Esophagus muscularis mucosa (tissue), 4 donors: ENCODE measurements at regions not wholly inside any gene's neighbourhood (a gene's known extent, or its start where the extent isn't known, plus 50 kb on each side); places are given as distances from the start of the nearest gene placed in this dataset.
"Not testable (repeated sequence)": the region's sequence is repeated elsewhere in the genome, so short reads cannot be mapped to it uniquely, and the experiment has no call there.

Experiments used
- DNase-seq: peaks from one replicate; pipeline ENCODE4 v3.0.0-alpha.2; 2017; ENCODE audit errors: extremely low spot score
- H3K27ac ChIP-seq, 4 donors: fragments of 200-600 bp; sonication (generic); replicated peaks in 1 of 4; 1 replicate in 3 of 4; 2 replicates in 1 of 4; pipeline ENCODE4 v1.5.1; 2016 to 2019; ENCODE audit warnings: mild to moderate bottlenecking in 1 of 4
- H3K27me3 ChIP-seq, 4 donors: fragments of 200-600 bp; sonication (generic); one replicate each; pipeline versions ENCODE4 v1.5.1 to v1.6.0; 2016 to 2019
- H3K36me3 ChIP-seq, 4 donors: fragments of 200-600 bp; sonication (generic); one replicate each; pipeline ENCODE4 v1.5.1; 2016 to 2019
- H3K4me1 ChIP-seq, 4 donors: fragments of 200-600 bp; sonication (generic); one replicate each; pipeline ENCODE4 v1.5.1; 2016 to 2019
- H3K4me3 ChIP-seq, 4 donors: fragments of 200-600 bp; sonication (generic); 1 replicate in 2 of 4; 2 replicates in 2 of 4; pipeline ENCODE4 v1.5.1; 2016 to 2019; ENCODE audit warnings: mild to moderate bottlenecking in 4 of 4, moderate library complexity in 1 of 4
- H3K9me3 ChIP-seq, 4 donors: fragments of 200-600 bp; sonication (generic); 1 replicate in 3 of 4; 2 replicates in 1 of 4; pipeline ENCODE4 v1.5.1; 2016 to 2019
- EP300 ChIP-seq: sonication (generic); formaldehyde crosslinking; IDR thresholded peaks from one replicate; pipeline ENCODE4 v1.6.1; 2017; ENCODE audit warnings: antibody characterized with exemption
- POLR2A ChIP-seq: fragments of 450-650 bp; IDR thresholded peaks from one replicate; pipeline ENCODE4 v1.6.1; 2017; ENCODE audit warnings: antibody characterized with exemption, moderate library complexity, mild to moderate bottlenecking, low read depth
- POLR2AphosphoS5 ChIP-seq, 2 donors: sonication (generic); formaldehyde crosslinking; IDR thresholded peaks; one replicate each; pipeline ENCODE4 v1.6.1; 2017; ENCODE audit warnings: antibody characterized with exemption in 2 of 2
- WGBS: methylation state at CpG from one replicate; pipeline ENCODE4 v1.1.5; 2018; 5-methylcytosine and 5-hydroxymethylcytosine counted together
- intact Hi-C: fragments of 100-400 bp; cut with DNase I; formaldehyde crosslinking; loops from one replicate; pipeline ENCODE4 v1.15.1; 2023
- TF ChIP-seq, protein P1 (sequence below), 3 experiments: fragments of 200-600 bp in 2 of 3; fragments of 450-650 bp in 1 of 3; sonication (generic) in 2 of 3; IDR thresholded peaks; one replicate each; pipeline ENCODE4 v1.5.1; 2017 to 2019; ENCODE audit warnings: antibody characterized with exemption in 3 of 3, mild to moderate bottlenecking in 2 of 3, moderate library complexity in 1 of 3

DNA sequence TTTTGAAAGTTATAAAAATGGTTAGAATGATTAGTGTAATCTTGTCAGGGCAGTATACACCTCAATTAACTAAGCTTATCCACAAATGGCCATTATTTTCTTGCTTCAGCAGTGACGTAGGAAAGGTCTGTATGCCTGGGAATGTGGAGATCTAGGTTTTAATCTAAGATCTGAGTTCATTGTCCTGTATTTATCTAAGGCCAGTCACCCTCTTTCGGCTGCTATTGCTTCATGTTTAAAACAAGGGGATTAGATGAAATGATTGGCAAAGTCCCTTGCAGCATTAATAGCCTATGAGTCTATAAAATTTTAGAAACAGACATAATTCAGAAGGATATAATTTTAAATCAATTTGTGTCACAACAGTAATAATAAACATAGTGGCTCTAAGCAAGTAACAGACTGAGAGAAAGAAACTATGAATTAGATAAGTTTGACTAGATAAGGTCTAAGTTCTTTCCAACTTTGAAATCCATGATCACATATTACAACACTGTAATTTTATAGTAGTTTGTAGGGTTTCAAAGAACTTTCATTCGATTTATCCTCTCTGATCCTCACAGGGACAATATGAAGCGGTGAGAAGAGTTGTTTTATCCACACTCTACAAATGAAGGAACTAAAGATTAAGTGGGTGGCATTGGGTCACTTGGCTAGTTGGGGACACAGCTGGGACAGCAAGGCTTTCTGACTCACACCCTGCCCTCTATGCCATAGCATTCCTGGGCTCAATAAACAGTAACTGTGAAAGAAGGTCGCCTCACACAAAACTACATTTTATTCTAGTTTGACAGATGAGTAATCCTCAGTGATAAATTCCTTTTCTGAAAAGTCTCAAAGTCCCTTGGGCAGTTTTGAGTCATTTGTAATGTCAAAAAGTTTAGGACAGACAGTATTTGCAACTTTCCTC is 60.6 kb upstream of the RDX start:
- H3K27ac ChIP-seq = no peak overlapping the region
- TF ChIP-seq POLR2A = no peak
- TF ChIP-seq EP300 = no peak
- TF ChIP-seq POLR2AphosphoS5 (IDR thresholded peaks at IDR 0.05) = no peak
- TF ChIP-seq, protein P1, sequence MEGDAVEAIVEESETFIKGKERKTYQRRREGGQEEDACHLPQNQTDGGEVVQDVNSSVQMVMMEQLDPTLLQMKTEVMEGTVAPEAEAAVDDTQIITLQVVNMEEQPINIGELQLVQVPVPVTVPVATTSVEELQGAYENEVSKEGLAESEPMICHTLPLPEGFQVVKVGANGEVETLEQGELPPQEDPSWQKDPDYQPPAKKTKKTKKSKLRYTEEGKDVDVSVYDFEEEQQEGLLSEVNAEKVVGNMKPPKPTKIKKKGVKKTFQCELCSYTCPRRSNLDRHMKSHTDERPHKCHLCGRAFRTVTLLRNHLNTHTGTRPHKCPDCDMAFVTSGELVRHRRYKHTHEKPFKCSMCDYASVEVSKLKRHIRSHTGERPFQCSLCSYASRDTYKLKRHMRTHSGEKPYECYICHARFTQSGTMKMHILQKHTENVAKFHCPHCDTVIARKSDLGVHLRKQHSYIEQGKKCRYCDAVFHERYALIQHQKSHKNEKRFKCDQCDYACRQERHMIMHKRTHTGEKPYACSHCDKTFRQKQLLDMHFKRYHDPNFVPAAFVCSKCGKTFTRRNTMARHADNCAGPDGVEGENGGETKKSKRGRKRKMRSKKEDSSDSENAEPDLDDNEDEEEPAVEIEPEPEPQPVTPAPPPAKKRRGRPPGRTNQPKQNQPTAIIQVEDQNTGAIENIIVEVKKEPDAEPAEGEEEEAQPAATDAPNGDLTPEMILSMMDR (IDR thresholded peaks at IDR 0.05) = no peak
- intact Hi-C loops = no loop called here
- WGBS = 70% methylated on average over 5 of the region's 5 CpGs
- DNase-seq = peak; percentile 10
- no peaks in the 10 kb centered on the region for H3K9me3 ChIP-seq
- H3K4me3 ChIP-seq = no peak overlapping the region
- H3K36me3 ChIP-seq = no peaks in the 10 kb centered on the region
- H3K4me1 ChIP-seq = no peaks in the 10 kb centered on the region
- no peaks in the 10 kb centered on the region for H3K27me3 ChIP-seq

DNA sequence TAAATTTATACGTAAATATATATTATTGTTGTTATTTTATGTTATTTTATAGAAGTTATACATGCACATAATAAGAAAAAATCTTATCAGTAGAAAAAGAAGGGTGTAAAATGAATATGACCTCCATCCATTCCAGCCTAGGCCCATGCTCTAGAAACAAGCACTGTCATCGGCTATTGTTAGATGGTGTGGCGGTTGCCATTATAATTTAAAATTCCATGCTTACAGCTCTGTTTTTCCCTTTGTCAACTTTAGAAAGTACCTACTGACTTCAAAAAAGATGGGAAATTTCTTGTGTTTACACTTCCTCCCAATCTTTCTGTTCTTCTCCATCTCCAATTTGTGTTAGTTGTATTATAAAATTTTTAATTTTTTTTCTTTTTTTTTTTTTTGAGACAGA is 61.9 kb upstream of the RDX start:
- no peak overlapping the region for H3K27ac ChIP-seq

DNA sequence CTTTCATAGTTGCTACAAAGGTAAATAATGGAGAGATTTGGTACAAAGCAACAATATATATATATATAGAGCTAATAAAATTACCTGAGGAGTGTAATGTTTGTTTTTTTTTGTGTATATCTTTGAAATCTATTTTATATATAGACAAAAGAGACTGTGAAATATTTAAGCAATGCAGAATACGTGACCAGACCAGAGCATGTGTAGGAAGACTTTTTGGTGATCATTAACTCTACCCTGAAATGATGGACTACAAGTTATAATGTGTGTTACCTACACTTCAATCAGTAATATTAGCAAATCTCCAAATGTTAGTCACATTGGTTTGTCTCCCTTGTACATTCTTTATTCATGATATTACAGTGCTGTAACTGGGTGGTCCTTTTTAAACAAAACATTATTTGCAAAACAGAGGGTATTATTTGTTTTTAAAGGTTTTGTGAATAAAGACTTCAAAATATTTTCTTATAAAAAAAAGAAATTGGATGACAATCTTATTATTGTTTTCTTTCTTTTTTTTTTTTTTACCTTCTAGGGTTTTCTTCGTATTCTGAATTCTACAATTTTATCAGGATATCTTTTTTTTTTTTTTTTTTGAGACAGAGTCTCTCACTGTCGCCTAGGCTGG is 64.5 kb upstream of the RDX start:
- H3K27me3 ChIP-seq, H3K36me3 ChIP-seq, H3K9me3 ChIP-seq, H3K4me3 ChIP-seq, H3K27ac ChIP-seq, intact Hi-C loops, DNase-seq: not testable (repeated sequence)
- WGBS = 87% methylated on average over 3 of the region's 3 CpGs
- peaks cover 1 to 12% (median 10%) of the 10 kb centered on the region in 4 donors for H3K4me1 ChIP-seq

More for the DNA sequence above, 61.9 kb upstream of the RDX start:
- no peaks in the 10 kb centered on the region for H3K36me3 ChIP-seq
- no peak overlapping the region for H3K4me3 ChIP-seq
- H3K27me3 ChIP-seq = no peaks in the 10 kb centered on the region
- intact Hi-C loops = no loop called here
- 98% methylated on average over 3 of the region's 3 CpGs for WGBS
- H3K9me3 ChIP-seq = no peaks in the 10 kb centered on the region
- no peak for TF ChIP-seq EP300
- TF ChIP-seq, protein P1 (IDR thresholded peaks at IDR 0.05) = no peak
- TF ChIP-seq POLR2A = no peak
- no peak for TF ChIP-seq POLR2AphosphoS5 (IDR thresholded peaks at IDR 0.05)
- H3K4me1 ChIP-seq = peaks cover 0 to 6% (median 5%) of the 10 kb centered on the region in 4 donors
- DNase-seq = no peak

DNA sequence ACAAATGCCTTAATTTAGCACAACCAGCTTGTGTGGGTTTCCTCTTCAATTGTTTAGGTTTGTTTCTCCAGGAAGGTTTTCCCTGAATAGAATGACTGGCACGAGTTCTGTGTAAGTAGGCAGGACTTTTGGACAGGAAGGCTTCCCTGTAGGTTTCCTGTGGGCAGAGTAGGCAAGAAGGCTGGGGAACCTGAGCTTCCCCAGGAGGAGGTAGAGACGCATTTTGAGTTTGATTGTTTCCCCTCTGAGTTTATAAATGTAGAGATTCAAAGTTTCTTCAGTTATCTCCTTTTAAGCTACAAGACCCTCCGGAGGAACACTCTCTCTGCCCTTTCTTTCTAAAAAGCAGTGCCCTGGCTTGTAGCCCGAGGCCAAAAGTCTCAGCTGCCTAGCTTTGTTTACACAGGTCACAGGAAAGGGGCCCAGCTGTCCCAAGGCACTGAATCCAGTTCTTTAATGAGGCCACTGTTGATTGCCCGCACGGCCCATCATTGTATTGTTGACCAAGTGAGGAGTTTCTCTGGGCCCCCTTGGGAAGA is 66.6 kb upstream of the RDX start:
- Histone ChIP-seq H3K9me3 (no peaks in the 10 kb centered on the region), H3K4me3 (no peak overlapping the region), H3K27me3 (no peaks in the 10 kb centered on the region), H3K36me3 (no peaks in the 10 kb centered on the region), H3K27ac (peak overlapping the region in 2 of 4 donors; percentile 25 to 30), H3K4me1 (peaks cover 15 to 27% (median 24%) of the 10 kb centered on the region in 4 donors)
- peak in 1 of 2 donors; percentile 9 for TF ChIP-seq POLR2AphosphoS5 (IDR thresholded peaks at IDR 0.05)
- TF ChIP-seq, protein P1 (IDR thresholded peaks at IDR 0.05) = no peak
- DNase-seq = peak; percentile 62
- WGBS = 41% methylated on average over 6 of the region's 6 CpGs
- intact Hi-C loops = no loop called here

DNA sequence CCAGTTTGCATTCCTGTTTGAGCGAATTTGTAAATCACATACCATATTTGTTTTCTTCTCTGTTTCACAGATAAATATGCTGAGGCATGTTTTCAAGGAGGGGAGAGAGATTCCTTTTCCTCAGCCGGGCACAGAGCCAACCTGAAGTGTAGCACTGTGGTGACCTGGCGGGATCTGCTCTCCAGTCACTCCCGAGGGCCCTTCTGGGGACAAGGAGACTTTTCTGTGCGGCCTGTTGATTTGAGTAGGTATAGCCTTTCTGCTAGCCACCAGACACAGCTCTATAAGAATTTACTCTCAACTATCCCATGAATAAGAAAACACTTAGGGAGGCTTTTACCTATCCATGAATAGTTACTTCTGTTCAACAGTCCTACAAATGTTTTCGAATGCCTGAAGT is 63.5 kb upstream of the FDX1 start:
- no peak for TF ChIP-seq POLR2A
- TF ChIP-seq, protein P1 (IDR thresholded peaks at IDR 0.05) = no peak
- TF ChIP-seq POLR2AphosphoS5 (IDR thresholded peaks at IDR 0.05) = no peak
- TF ChIP-seq EP300 = no peak
- no peak for DNase-seq
- H3K4me3 ChIP-seq = no peak overlapping the region
- peak overlapping the region in 2 of 4 donors; percentile 23 to 45 for H3K27ac ChIP-seq
- H3K36me3 ChIP-seq = no peaks in the 10 kb centered on the region
- H3K4me1 ChIP-seq = peaks cover 15 to 27% (median 24%) of the 10 kb centered on the region in 4 donors
- 56% methylated on average over 6 of the region's 6 CpGs for WGBS
- H3K9me3 ChIP-seq = no peaks in the 10 kb centered on the region
- intact Hi-C loops = no loop called here
- H3K27me3 ChIP-seq = no peaks in the 10 kb centered on the region
